HEK293 (cell line): ENCODE measurements at regions not wholly inside any gene's neighbourhood (a gene's known extent, or its start where the extent isn't known, plus 50 kb on each side); places are given as distances from the start of the nearest gene placed in this dataset.

Source experiments
- CTCF ChIA-PET: fragments of 350-600 bp; formaldehyde crosslinking; extraction: SDS; loops from one replicate; lab custom pipeline; 2021; ENCODE audit warnings: antibody characterized with exemption; lab: Yijun Ruan, JAX
- POLR2A ChIA-PET: fragments of 300-600 bp; formaldehyde crosslinking; extraction: SDS; loops from one replicate; lab custom pipeline; 2020; ENCODE audit warnings: antibody characterized with exemption, inconsistent platforms; lab: Yijun Ruan, JAX
- H3K27ac ChIP-seq: fragments of 200-500 bp; sonication (Bioruptor generic); 2 replicates; pipeline ENCODE4 v1.5.1; 2014; ENCODE audit warnings: low read depth, low read length, control low read depth, inconsistent platforms; ENCODE audit errors: extremely low read depth
- H3K36me3 ChIP-seq, 2 experiments: fragments of 200-500 bp in 1 of 2; sonication (Bioruptor generic) in 1 of 2; 1 replicate in 1 of 2; 2 replicates in 1 of 2; pipeline ENCODE4 v1.5.1; 2014 to 2017; ENCODE audit warnings: inconsistent platforms in 2 of 2, low read length in 2 of 2; ENCODE audit not compliant: control insufficient read depth in 2 of 2, insufficient read depth in 1 of 2
- H3K4me1 ChIP-seq: fragments of 200-500 bp; sonication (Bioruptor generic); 2 replicates; pipeline ENCODE4 v1.5.1; 2014; ENCODE audit warnings: mild to moderate bottlenecking, low read length, inconsistent platforms; ENCODE audit not compliant: control insufficient read depth, insufficient read depth
- H3K4me3 ChIP-seq: 2 replicates; pipeline ENCODE4 v1.5.1; 2011; ENCODE audit warnings: low read depth, mild to moderate bottlenecking, control low read depth, low read length, moderate library complexity
- H3K9me3 ChIP-seq: fragments of 200-500 bp; sonication (Bioruptor generic); 2 replicates; pipeline ENCODE4 v1.5.1; 2014; ENCODE audit warnings: low read depth, low read length, inconsistent platforms; ENCODE audit not compliant: control insufficient read depth, insufficient read depth
- BCL11B ChIP-seq: fragments of 450-650 bp; formaldehyde crosslinking; IDR thresholded peaks from 2 replicates; pipeline ENCODE4 v1.5.1; 2016; ENCODE audit warnings: low read depth, missing biosample characterization, missing genetic modification characterization
- KLF1 ChIP-seq: fragments of 450-650 bp; formaldehyde crosslinking; IDR thresholded peaks from 2 replicates; pipeline ENCODE4 v1.5.1; 2016; ENCODE audit warnings: missing biosample characterization, missing genetic modification characterization
- KLF10 ChIP-seq: fragments of 450-650 bp; IDR thresholded peaks from 2 replicates; pipeline ENCODE4 v1.5.1; 2018; ENCODE audit warnings: missing biosample characterization, mild to moderate bottlenecking, missing genetic modification characterization
- KLF9 ChIP-seq: fragments of 450-650 bp; formaldehyde crosslinking; IDR thresholded peaks from 2 replicates; pipeline ENCODE4 v1.5.1; 2016; ENCODE audit warnings: missing biosample characterization, missing genetic modification characterization, low read depth
- OSR2 ChIP-seq: fragments of 450-650 bp; formaldehyde crosslinking; IDR thresholded peaks from 2 replicates; pipeline ENCODE4 v1.5.1; 2016; ENCODE audit warnings: missing biosample characterization, missing genetic modification characterization
- PBX3 ChIP-seq: sonication (generic); formaldehyde crosslinking; IDR thresholded peaks from 2 replicates; pipeline ENCODE4 v1.8.1; 2022; ENCODE audit warnings: mild to moderate bottlenecking, moderate library complexity, missing genetic modification reagents
- PRDM1 ChIP-seq: fragments of 450-650 bp; formaldehyde crosslinking; IDR thresholded peaks from 2 replicates; pipeline ENCODE4; 2016; ENCODE audit warnings: missing biosample characterization, missing genetic modification characterization
- ZBTB48 ChIP-seq: fragments of 450-650 bp; formaldehyde crosslinking; IDR thresholded peaks from 2 replicates; pipeline ENCODE4 v1.5.1; 2016; ENCODE audit warnings: missing biosample characterization, missing genetic modification characterization
- ZBTB6 ChIP-seq: fragments of 450-650 bp; formaldehyde crosslinking; IDR thresholded peaks from 2 replicates; pipeline ENCODE4 v1.5.1; 2017; ENCODE audit warnings: missing biosample characterization, missing genetic modification characterization
- ZNF112 ChIP-seq: fragments of 450-650 bp; formaldehyde crosslinking; IDR thresholded peaks from 2 replicates; pipeline ENCODE4 v1.5.0; 2017; ENCODE audit warnings: missing biosample characterization, missing genetic modification characterization
- ZNF114 ChIP-seq: fragments of 450-650 bp; formaldehyde crosslinking; IDR thresholded peaks from 2 replicates; pipeline ENCODE4 v1.5.0; 2017; ENCODE audit warnings: missing biosample characterization, missing genetic modification characterization
- ZNF19 ChIP-seq: fragments of 450-650 bp; formaldehyde crosslinking; IDR thresholded peaks from 2 replicates; pipeline ENCODE4; 2016; ENCODE audit warnings: missing biosample characterization, missing genetic modification characterization, low read depth
- ZNF2 ChIP-seq: fragments of 450-650 bp; formaldehyde crosslinking; IDR thresholded peaks from 2 replicates; pipeline ENCODE4 v1.5.1; 2016; ENCODE audit warnings: missing biosample characterization, missing genetic modification characterization
- ZNF280D ChIP-seq: fragments of 450-650 bp; formaldehyde crosslinking; IDR thresholded peaks from 2 replicates; pipeline ENCODE4 v1.5.1; 2016; ENCODE audit warnings: missing biosample characterization, missing genetic modification characterization
- ZNF341 ChIP-seq: fragments of 450-650 bp; formaldehyde crosslinking; IDR thresholded peaks from 2 replicates; pipeline ENCODE4; 2016; ENCODE audit warnings: low read depth, missing biosample characterization, missing genetic modification characterization
- ZNF404 ChIP-seq: fragments of 450-650 bp; formaldehyde crosslinking; IDR thresholded peaks from 2 replicates; pipeline ENCODE4 v1.5.1; 2017; ENCODE audit warnings: missing biosample characterization, missing genetic modification characterization
- ZNF571 ChIP-seq: fragments of 450-650 bp; formaldehyde crosslinking; IDR thresholded peaks from 2 replicates; pipeline ENCODE4 v1.5.0; 2017; ENCODE audit warnings: missing biosample characterization, missing genetic modification characterization
- ZNF658 ChIP-seq: fragments of 450-650 bp; formaldehyde crosslinking; IDR thresholded peaks from 2 replicates; pipeline ENCODE4; 2016; ENCODE audit warnings: missing biosample characterization, missing genetic modification characterization
- ZNF660 ChIP-seq: fragments of 450-650 bp; IDR thresholded peaks from 2 replicates; pipeline ENCODE4 v1.5.1; 2018; ENCODE audit warnings: missing biosample characterization, mild to moderate bottlenecking, missing genetic modification characterization

DNA sequence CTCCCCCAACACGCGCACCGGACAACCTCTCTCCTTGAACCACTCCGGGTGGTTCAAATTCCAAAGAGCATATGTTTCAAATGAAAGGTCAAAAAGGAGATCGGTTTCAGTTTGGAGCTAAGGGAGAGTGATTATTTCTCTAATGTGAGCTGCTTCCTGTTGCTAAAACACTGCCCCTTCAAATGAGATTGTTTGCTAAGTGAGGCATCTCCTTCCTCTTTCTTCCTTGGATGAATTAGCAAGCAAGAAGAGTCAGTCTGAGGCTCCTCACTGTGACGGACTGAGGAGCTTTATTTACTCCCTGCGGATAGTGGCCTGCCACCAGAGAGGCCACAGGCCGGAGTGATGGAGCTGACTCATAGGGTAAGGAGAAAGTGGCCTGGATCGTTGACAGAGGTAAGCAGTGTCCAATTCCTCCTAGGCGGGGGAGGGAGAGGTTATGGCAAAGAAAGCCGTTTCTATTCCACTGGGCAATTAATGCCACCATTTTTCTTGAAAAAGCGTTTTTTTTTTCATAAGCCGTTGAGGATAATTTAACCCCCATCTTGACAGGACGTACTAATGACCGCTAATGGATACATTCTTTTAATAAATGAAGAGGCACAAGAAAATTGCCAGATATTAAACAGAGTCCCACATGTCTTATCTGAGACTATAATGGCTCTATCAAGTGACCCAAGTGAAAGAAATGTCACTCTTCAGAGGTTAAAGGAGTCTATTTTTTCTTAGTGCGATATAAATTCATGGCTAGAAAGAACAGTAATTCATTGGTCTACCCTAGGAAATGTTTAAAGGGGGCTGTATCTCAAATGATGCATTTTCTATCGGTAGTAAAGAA, 167.0 kb upstream of the ANKRD28 start:
- no peak overlapping the region for H3K27ac ChIP-seq
- no peak overlapping the region for H3K4me3 ChIP-seq
- POLR2A ChIA-PET = no interaction called here
- no peaks in the 10 kb centered on the region for H3K36me3 ChIP-seq
- CTCF ChIA-PET = interaction anchor here (2.2 kb wide), 1 partner anchor 10 kb away, joined by 14 read pairs; no protein-coding TSS in a partner anchor
- H3K9me3 ChIP-seq = no peaks in the 10 kb centered on the region
- no peaks in the 10 kb centered on the region for H3K4me1 ChIP-seq
- TF ChIP-seq BCL11B (no peak), ZNF341 (tag by site-specific recombination) (no peak), ZNF280D (tag by site-specific recombination) (no peak), ZNF114 (tag by site-specific recombination) (no peak), ZNF112 (tag by site-specific recombination) (no peak), ZNF571 (tag by site-specific recombination) (no peak), PRDM1 (tag by site-specific recombination) (no peak), ZBTB6 (tag by site-specific recombination) (no peak), OSR2 (tag by site-specific recombination) (no peak)

DNA sequence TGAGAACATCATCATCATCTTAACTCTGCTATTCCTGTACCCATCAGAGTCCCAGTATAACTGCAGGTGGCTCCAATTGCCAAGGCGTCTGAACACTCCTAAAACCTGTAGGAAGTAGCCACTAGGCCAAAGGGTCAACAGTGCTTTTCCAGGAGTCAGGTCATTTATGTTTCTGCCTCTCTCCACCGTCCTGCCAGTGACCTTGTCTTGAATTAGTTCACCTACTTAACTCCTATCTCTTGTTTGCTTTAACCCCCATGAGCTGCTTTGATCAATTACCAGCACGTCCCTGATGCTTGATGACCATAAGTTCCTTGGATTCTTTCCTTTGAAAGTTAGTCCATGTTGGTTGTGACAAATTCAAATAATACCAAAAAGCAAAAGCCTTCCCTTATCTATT, 169.8 kb upstream of the ANKRD28 start:
- ChIA-PET POLR2A (no interaction called here), CTCF (interaction anchor here (0.7 kb wide), 1 partner anchor 1228 kb away, joined by 3 read pairs; no protein-coding TSS in a partner anchor)
- no peaks in the 10 kb centered on the region for H3K4me1 ChIP-seq
- no peaks in the 10 kb centered on the region for H3K36me3 ChIP-seq
- H3K9me3 ChIP-seq = no peaks in the 10 kb centered on the region
- TF ChIP-seq KLF10 = no peak
- TF ChIP-seq KLF9 = no peak
- no peak for TF ChIP-seq ZNF404 (tag by site-specific recombination)
- TF ChIP-seq ZNF658 (tag by site-specific recombination) = no peak
- TF ChIP-seq ZBTB48 (tag by site-specific recombination) = no peak
- TF ChIP-seq ZNF19 (tag by site-specific recombination) = no peak
- TF ChIP-seq ZNF341 (tag by site-specific recombination) = no peak
- TF ChIP-seq ZNF660 (tag by site-specific recombination) = no peak
- TF ChIP-seq KLF1 (tag by site-specific recombination) = no peak
- no peak overlapping the region for H3K27ac ChIP-seq
- no peak overlapping the region for H3K4me3 ChIP-seq

- Histone ChIP-seq H3K9me3 (no peaks in the 10 kb centered on the region), H3K36me3 (no peaks in the 10 kb centered on the region), H3K4me3 (no peak overlapping the region), H3K4me1 (no peaks in the 10 kb centered on the region), H3K27ac (no peak overlapping the region)
- ChIA-PET POLR2A (no interaction called here), CTCF (no interaction called here)
- TF ChIP-seq ZNF2 (tag by site-specific recombination) (no peak), PBX3 (no peak)
Measured at GRCh38 chr3:15969874-15970640, 172.3 kb upstream of the ANKRD28 start.
